HL-60 (cell line): ENCODE measurements at regions not wholly inside any gene's neighbourhood (a gene's known extent, or its start where the extent isn't known, plus 50 kb on each side); places are given as distances from the start of the nearest gene placed in this dataset.

Source experiments
- DNase-seq, 2 experiments: peaks; one replicate each; pipeline ENCODE4 v3.0.0-alpha.2; 2010 to 2020; ENCODE audit warnings: low read depth in 1 of 2, low spot score in 1 of 2
- H3K27ac ChIP-seq: fragments of 250-450 bp; sonication (Bioruptor Pico); replicated peaks from 2 replicates; pipeline ENCODE4 v1.5.1; 2020; ENCODE audit warnings: mild to moderate bottlenecking, moderate library complexity
- H3K27me3 ChIP-seq: fragments of 250-450 bp; sonication (Bioruptor Pico); 2 replicates; pipeline ENCODE4 v1.5.1; 2021; ENCODE audit warnings: mild to moderate bottlenecking, moderate library complexity; ENCODE audit not compliant: insufficient read depth, poor library complexity, severe bottlenecking
- H3K4me3 ChIP-seq: replicated peaks from 2 replicates; pipeline ENCODE4 v1.5.1; 2011; ENCODE audit warnings: mild to moderate bottlenecking, control low read depth, low read length; ENCODE audit not compliant: insufficient read depth
- CTCF ChIP-seq: IDR thresholded peaks from one replicate; pipeline ENCODE4 v1.5.1; 2011; ENCODE audit warnings: low read length, control low read depth, inconsistent platforms; ENCODE audit not compliant: insufficient read depth
- GABPA ChIP-seq: IDR thresholded peaks from 2 replicates; pipeline ENCODE4 v1.6.1; 2012; ENCODE audit warnings: low read depth
- POLR2AphosphoS5 ChIP-seq: IDR thresholded peaks from 2 replicates; pipeline ENCODE4 v1.6.1; 2012; ENCODE audit warnings: low read depth
- REST ChIP-seq: IDR thresholded peaks from 2 replicates; pipeline ENCODE4 v1.6.1; 2012; ENCODE audit warnings: low read depth; ENCODE audit not compliant: insufficient replicate concordance
- SPI1 ChIP-seq: IDR thresholded peaks from 2 replicates; pipeline ENCODE4 v1.6.1; 2012; ENCODE audit warnings: low read depth, mild to moderate bottlenecking, borderline replicate concordance

- H3K27ac ChIP-seq: no peak overlapping the region
- no peak for DNase-seq
- no peaks in the 10 kb centered on the region for H3K27me3 ChIP-seq
- no peak for TF ChIP-seq GABPA
- TF ChIP-seq SPI1: no peak
- H3K4me3 ChIP-seq: no peak overlapping the region
Observed at GRCh38 chr22:27412866-27413445, 388.6 kb downstream of the MN1 start.

- DNase-seq: no peak
- no peak for TF ChIP-seq GABPA
- TF ChIP-seq SPI1: no peak
- TF ChIP-seq CTCF: no peak
- TF ChIP-seq POLR2AphosphoS5: no peak
- no peak for TF ChIP-seq REST
Observed at GRCh38 chr22:27413702-27414101, 387.9 kb downstream of the MN1 start.

GRCh38 chr22:27416511-27417420 lies 384.8 kb downstream of the MN1 start:
- TF ChIP-seq REST (no peak), CTCF (no peak), POLR2AphosphoS5 (no peak), GABPA (no peak), SPI1 (no peak)
- Histone ChIP-seq H3K27me3 (peaks cover 2% of the 10 kb centered on the region), H3K4me3 (no peak overlapping the region), H3K27ac (no peak overlapping the region)
- no peak for DNase-seq

More at GRCh38 chr22:27413702-27414101, 387.9 kb downstream of the MN1 start:
- Histone ChIP-seq H3K27me3 (no peaks in the 10 kb centered on the region), H3K4me3 (no peak overlapping the region), H3K27ac (no peak overlapping the region)

GRCh38 chr22:27417421-27417814 lies 384.1 kb downstream of the MN1 start:
- no peak for DNase-seq
- no peak overlapping the region for H3K4me3 ChIP-seq
- TF ChIP-seq SPI1 (no peak), GABPA (no peak), POLR2AphosphoS5 (no peak), CTCF (no peak), REST (no peak)
- H3K27me3 ChIP-seq: peaks cover 2% of the 10 kb centered on the region
- H3K27ac ChIP-seq: no peak overlapping the region
